GM13976 (cell line): ENCODE measurements at regions not wholly inside any gene's neighbourhood (a gene's known extent, or its start where the extent isn't known, plus 50 kb on each side); places are given as distances from the start of the nearest gene placed in this dataset.

Source experiments
- DNase-seq: peaks from one replicate; pipeline ENCODE4 v3.0.0; 2012; ENCODE audit warnings: low spot score
- CTCF ChIP-seq: IDR thresholded peaks from 2 replicates; pipeline ENCODE4 v1.5.1; 2012; ENCODE audit warnings: borderline replicate concordance, mild to moderate bottlenecking; ENCODE audit not compliant: insufficient read depth; ENCODE audit errors: extremely low read depth, missing control alignments, control extremely low read depth
- in situ Hi-C: fragments of 300-500 bp; cut with MboI; formaldehyde crosslinking; loops from one replicate; pipeline ENCODE4 v1.12.0; 2022; ENCODE audit warnings: low sequenced_read_pairs, mixed read lengths, inconsistent platforms; ENCODE audit not compliant: unreplicated experiment

DNA sequence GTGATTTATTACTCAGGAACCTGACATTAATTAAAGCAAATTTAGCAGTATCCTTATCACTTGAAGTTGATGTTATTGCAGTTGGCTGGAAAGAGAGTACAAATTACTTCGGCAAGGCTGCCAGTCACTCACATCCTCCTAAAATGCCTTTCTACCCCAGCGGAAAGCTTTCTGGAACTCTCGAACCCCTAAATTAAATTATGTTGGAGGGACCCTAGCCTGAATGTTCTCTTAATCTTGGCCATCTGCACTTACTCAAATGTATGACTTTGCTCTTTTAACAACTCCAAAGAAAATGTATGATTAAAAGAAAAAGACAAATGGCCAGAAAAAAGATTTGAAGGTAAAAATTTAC lies 242.6 kb upstream of the USP25 start:
- TF ChIP-seq CTCF: no peak
- in situ Hi-C loops: loop anchor here (10.0 to 25.0 kb wide), 2 partner anchors 612 to 1075 kb away; no protein-coding TSS in a partner anchor
- DNase-seq: no peak

DNA sequence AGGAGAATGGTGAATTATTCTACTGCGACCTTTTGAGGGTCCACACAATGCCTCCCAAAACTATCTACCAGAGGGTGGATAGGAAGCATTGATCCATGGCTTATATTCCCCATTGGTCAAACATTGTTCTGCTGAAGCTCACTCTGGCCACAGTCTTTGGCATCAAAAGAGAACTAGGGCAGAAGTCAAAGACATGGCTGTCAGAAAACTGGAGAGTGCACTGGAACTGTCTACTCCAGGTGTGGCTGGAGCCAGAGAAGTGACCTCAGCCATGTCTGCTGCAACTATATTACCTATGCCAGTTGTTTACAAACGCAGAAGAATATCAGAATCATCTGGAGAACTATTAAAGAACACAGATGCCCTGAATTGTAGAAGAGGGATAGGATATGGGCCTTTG lies 238.7 kb upstream of the USP25 start:
- TF ChIP-seq CTCF: no peak
- in situ Hi-C loops: loop anchor here (25.0 kb wide), 1 partner anchor 1079 kb away; no protein-coding TSS in a partner anchor
- no peak for DNase-seq

GRCh38 chr21:15493646-15494045 lies 236.1 kb upstream of the USP25 start:
- no peak for DNase-seq
- in situ Hi-C loops: loop anchor here (25.0 kb wide), 1 partner anchor 1081 kb away; no protein-coding TSS in a partner anchor
- no peak for TF ChIP-seq CTCF

DNA sequence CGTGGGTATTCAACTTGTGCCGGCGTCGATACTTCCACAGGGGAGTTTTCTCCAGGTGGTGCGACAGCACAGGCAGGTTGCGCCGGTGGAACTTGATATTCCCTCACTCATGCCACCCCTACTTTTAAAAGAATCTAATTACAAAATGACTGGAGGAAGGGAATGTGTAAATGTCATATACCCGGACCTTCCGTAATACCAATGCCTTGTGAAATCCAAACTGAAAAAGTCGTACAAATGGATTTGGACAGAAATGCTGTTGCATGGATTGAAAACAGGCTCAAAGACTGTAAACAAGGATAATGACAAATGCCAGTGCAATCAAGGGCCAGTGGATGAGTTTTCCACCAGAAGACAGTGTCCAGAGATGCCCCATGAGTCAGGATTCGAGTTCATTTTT lies 235.3 kb upstream of the USP25 start:
- no peak for DNase-seq
- in situ Hi-C loops: loop anchor here (25.0 kb wide), 1 partner anchor 1082 kb away; no protein-coding TSS in a partner anchor
- no peak for TF ChIP-seq CTCF

DNA sequence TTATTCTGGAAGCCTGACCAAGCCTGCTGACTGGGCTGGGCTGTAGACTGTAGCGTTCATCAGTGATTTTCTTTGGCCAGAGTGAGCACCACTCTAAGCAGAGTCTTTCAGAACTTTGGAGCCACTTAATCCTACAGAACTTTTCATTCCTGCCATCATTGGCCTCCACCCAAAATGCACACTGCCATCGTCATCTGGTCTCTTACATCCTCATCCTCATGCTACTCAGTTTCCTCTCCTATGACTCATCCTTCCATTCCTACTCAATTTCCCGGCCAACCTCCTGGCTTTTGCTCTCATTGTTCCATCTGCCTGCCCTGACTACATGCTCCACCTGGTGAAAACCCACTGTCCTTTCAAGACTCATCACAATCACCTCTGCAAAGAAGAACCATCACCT lies 233.8 kb upstream of the USP25 start:
- no peak for TF ChIP-seq CTCF
- no peak for DNase-seq
- in situ Hi-C loops: loop anchor here (25.0 kb wide), 1 partner anchor 1084 kb away; no protein-coding TSS in a partner anchor

- in situ Hi-C loops: loop anchor here (25.0 kb wide), 1 partner anchor 1085 kb away; no protein-coding TSS in a partner anchor
- TF ChIP-seq CTCF: no peak
- DNase-seq: no peak
These were observed 232.9 kb upstream of the USP25 start for GRCh38 chr21:15496911-15497310.
